Smooth muscle cell of the brain vasculature (primary cell): ENCODE measurements at regions not wholly inside any gene's neighbourhood (a gene's known extent, or its start where the extent isn't known, plus 50 kb on each side); places are given as distances from the start of the nearest gene placed in this dataset.

Source experiments
- DNase-seq: peaks from one replicate; pipeline ENCODE4 v3.0.0-alpha.2; 2012; ENCODE audit warnings: low read depth, low spot score

DNA sequence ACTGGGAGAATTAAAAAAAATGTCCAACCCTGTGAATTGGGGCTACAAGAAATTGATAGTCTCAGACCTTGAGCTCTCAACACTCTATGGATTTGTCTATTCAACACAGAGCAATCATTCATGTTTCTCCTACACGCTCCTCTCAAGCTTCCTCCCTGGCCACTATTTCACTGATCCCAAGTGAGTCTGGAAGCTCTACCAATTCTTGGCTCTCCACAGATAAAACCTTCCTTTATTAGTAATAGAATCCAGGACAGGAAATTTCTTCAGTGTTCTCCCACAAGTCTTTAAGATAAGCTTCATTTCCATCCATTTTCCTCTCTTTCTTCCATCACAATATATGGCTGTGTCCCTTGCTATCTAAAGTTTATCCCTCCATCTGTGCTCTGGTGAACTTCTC is 215.1 kb upstream of the PAPPA start:
- DNase-seq, result no peak

DNA sequence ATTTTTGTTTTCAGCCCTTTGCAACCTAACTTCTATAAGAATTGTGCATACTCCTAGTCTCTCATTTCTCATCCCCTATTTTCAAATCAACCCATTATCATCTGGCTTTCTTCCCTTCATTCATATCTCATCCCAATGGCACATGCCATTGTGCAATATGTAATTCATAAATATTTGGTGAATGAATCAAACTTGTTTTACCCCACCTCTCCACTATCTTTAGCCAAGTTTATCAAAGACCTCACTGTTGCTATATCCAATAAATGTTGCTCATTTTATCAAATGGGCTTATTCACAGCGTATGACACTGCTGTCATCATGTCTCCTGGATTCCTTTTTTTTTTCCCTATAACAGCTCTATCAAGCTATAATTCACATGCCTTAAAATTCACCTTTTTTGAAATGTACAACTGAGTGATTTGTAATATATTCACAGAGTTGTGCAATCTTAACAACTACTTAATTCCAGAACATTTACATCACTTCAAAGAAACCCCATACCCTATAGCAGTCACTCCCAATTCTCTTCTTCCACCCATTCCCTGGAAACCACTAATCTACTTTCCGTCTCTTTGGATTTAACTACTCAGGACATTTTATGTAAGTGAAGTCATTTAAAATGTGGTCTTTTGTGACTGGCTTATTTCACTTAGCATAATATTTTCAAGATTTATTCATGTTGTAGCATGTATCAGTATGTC is 214.4 kb upstream of the PAPPA start:
- no peak for DNase-seq

DNA sequence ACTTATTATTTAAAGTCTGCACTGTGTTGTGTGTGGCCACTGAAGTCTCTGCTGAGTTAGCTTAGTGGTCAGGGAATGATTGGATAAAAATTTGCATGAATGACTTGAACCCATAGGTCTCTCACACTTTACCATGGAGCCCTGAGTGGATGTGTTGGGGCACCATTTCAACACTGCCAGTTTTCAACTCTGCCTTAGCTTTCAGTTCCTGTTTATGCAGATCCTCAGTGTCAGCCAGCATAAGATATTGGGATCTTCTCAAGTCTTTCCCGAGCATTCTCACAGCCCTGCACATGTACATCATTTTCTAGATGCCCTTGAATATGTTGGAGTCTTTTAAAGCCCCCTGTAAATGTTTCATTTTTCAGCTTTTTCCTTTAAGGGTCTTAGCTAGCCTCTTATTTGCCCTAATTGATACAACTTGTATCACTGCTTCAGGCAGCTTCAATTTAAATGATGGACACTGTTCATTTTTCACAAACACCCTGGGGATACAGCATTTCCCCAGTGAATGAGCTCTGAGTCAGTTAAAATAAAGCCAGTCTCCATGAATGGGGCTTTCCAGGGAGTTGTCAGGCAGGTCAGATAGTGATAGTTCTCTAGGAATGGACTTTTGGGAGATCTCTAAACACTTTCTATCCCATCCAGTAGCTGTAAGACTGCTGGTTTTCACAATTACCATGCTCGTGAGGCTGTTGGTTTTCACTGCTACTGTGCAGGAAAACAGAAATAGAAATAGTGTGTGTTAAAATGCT is 211.9 kb upstream of the PAPPA start:
- no peak for DNase-seq

DNA sequence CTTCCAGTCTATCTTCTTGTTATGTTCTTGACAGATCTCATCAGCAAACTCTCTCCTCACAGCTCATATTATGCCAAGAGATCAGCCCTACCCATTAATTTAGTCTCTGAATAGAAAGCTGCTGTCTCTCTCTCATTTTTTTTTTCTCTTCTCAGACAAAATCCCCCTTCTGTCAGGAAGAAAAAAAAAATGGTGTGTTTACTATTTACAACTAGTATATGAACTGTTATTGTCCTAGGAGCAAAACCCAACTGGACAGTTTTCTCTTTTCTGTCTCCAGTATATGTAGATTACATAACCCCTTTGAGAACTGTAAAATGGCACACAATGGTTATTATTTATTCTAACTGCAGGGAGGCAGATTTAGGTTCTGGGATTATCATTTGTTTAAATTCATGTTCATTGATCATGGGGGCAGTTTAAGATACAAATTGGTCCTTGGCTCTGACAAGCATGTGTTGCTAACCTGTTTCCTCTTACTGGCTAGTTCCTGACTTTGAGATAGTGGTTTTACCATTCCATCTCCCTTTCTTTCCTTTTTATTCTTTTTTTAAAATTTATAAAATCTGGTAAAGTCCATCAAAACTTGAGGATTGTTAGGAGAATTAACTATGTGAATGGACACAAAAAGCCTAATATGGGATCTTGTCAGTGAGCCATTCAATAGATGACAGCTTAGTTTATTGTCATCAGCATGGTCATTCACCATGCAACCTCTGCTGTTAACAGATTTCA is 210.0 kb upstream of the PAPPA start:
- no peak for DNase-seq

DNA sequence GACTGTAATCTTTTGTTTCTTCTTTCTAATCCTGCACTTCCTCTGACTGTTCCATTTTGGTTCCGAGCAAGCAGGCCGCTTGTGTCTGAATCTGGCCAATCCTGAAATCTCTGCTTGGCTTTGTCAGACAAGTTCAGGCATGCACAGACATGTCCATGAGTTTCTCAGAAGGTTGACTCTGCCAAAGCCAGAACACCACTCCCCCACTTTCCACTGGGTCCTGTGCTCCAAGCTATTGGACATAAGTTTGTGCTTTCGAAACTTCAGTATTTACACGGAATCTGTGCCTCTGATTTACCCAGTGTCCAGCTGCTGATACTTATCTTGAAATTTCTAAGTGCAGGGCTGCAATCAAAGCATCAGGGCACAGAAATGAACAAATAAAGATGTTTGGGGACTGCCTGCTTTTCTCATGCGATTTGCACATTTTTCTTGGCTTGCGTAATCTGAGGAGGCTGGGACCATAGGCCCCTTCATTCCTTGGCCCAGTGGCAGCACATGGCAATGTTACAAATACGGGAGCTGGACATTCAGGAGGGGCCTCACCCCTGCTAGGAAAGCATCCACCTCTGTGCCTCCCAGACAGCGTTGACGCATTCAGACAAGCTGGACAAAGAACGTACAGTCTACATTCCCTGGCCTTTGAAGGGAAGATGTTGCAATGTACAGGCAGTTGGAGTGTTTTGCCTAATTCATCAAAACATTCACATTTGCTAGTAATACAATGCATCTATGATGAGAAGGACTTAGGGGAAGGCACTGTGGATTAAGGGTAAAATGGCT is 209.2 kb upstream of the PAPPA start:
- DNase-seq, result peak; percentile 90

DNA sequence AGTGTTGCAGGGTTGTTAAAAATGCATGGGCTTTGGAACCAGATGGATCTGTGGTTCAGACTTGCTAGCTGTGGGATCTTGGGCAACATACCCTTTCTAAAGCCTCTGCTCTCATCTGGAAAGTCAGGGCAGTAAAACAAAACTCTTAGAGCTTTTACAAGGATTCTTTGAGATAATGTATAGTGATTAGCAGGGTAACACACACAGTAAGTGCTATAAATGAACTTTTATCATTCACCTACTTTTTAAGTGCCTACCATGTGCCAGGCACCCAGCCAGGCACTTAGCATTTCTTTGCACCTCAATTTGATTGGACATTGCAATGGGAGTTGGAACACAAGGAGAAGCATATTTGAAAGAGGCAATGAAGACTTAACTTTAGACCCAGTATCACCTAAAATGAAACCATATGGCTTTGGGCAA is 208.6 kb upstream of the PAPPA start:
- no peak for DNase-seq

DNA sequence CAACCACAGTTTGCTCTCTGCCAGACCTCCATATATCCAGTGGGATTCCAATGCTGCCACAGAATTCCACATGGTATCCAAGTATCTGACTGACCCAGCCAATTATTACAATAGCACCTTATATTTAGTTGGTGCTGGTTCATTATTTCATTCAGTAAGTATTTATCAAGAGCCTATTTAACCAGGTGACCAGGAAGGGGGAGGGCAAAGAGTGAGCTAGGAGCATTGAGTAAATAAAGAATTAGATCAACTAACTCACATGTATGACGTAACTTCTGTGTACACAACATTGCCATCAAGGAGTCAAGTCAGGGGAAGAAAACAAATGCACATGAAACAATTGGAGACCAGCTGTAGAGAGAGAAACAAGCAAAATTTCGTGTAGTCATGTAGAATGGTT is 207.1 kb upstream of the PAPPA start:
- no peak for DNase-seq

DNA sequence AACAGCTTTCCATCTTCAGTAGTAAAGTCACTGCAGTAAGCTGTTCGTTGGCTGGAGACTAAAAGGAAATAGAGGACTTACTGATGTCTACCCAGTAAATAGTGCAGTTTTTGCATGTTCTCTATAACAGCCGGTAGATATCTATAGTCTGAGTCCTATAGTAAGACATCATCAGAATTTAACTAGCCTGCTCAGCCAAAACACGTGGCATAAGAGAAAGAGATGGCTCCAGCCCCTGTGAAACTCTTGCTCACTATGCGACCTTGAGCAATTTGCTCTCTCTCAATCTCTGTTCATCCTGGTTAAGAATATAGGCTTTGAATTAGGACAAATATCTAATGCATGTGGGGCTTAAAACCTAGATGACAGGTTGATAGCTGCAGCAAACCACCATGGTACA is 201.6 kb upstream of the PAPPA start:
- DNase-seq, result no peak

DNA sequence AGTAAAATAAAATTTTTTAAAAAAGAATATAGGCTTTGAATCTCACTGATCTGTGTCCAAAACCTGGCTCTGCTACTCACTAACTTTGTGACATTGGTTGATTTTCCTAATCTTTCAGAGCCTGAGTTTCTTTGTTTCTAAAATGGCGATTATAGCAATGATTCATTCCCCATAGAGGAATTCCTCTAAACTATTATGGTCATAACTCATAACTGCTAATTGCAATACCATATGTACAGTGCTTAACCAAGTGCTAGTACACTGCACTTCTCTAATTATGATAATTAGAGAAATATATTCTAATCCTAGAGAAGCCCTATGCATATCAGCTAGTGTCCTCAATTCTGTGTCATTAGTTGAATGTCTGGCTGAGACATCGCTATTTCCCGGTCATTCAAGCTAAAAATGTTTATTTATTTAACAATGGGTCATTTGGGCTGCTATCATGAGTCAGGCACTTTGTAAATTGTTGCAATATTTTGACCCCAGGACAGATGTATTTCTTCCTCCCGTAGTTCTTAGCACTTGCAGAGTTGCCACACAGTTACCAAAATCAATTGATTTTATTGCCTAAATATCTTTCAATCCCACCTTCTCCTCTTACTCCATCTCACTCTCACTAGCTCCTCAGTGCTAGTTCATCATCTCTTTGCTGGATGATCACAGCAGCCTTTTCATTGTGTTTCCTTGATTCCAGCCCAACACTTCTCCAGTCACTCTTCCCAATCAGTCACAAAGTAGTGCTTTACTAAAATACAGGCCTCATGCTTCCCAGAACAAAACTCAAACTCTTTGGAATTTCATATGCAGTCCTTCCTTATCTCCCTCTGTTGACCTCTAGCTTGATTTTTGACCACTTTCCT is 200.9 kb upstream of the PAPPA start:
- DNase-seq, result no peak

DNA sequence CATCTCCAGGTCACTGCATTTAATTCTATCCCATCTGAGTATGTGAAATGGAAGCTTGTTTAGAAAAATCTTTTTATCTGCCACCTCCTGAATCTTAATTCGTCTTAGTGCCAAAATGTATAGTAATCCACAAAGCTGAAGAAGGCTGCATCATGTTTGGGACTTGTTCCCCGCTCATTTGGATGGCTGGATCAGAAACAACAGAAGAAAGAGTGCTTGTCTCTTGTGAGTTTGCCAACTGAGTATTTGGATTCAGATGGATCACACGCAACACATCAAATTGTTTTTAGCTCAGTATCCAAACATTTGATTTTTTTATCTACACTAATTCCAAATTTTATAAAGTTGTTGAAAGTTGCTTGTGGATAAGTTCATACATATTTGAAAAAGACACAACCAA is 197.2 kb upstream of the PAPPA start:
- DNase-seq, result no peak

DNA sequence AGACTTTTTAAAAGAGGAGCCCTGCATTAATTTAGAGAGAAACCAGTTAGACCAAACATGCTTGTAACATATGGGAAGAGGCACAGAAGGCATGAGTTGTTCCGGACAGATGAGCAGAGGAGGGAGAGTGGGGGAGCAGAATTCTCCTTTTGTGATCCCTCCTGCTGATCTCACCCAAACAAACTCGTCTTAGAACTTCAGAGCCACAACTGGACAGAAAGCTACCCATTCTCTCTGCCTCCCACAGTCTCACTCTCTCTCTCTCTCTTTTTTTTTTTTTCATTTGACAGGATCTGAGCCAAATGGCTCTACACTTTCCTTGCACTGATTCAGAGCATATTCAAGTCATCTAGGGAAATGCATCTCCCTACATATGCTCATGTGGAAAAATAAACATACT is 196.0 kb upstream of the PAPPA start:
- no peak for DNase-seq

DNA sequence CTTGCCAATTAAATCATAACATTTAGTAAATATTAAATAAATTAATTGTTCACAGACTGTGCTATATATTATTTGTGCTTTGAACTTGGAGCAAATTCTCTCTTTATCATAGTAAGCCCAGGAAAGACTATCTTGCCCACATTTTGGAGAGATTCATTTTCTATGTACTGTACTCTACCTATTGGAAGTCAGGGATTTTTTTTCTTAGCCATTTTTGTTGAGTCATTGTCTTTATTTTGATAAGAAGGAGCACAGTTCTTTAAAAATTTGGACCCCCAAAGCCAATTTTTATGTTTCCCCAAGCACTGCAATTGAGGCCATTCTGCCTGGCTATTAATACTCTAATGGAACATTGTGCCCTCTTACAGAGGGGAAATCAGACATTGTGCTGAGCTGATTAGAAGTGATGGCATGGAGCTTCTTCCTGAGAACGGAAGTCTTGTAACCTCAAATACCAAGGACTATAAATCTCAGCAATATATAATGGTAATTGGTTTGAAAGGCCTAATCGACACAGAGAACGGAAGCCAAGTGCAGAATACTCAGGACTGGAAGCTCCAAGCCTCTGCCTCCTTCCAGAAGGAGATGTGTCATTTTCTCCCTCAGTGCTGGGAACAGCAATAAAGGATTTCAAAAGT is 188.8 kb upstream of the PAPPA start:
- no peak for DNase-seq

DNA sequence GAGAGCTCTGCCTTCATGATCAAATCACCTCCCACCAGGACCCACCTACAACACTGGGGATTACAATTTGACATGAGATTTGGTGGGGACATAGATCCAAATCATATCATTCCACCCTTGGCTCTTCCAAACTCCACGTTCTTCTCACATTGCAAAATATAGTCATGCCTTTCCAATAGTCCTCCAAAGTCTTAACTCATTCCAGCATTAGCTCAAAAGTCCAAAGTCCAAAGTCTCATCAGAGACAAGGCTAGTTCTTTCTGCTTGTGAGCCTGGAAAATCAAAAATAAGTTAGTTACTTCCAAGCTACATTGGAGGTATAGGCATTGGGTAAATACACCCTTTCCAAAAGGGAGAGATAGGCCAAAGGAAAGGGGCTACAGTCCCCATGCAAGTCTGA is 186.9 kb upstream of the PAPPA start:
- DNase-seq, result no peak

DNA sequence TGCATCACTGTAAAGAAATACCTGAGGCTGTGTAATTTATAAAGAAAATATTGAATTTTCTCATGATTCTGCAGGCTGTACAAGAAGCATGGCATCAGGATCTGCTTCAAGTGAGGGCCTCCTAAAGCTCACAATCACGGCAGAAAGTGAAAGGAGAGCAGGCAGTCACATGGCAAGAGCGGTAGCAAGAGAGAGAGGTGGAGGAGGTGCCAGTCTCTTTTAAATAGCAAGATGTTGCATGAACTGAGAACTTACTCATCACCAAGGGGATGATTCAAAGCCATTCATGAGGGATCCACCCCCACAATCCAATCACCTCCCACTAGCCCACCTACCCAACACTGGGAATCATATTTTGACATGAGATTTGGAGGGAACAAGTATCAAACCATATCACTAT is 184.5 kb upstream of the PAPPA start:
- DNase-seq, result no peak

DNA sequence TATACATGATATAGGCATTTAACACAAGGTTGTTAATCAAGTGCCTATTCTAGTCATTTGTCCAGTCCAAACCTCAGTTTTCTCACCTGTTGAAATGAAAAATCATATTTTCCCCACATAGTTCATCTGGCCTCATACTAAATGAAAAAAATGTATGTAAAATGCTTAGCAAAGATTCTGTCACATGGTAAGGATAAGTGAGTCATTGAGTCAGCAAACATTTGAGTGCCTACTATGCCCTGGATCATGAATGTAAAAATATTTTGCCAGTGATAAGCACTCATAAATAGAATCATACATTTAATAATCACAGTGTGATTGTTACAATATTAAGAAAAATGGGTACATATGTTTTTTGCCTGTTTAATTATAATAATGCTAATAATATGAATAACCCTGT is 181.2 kb upstream of the PAPPA start:
- no peak for DNase-seq

DNA sequence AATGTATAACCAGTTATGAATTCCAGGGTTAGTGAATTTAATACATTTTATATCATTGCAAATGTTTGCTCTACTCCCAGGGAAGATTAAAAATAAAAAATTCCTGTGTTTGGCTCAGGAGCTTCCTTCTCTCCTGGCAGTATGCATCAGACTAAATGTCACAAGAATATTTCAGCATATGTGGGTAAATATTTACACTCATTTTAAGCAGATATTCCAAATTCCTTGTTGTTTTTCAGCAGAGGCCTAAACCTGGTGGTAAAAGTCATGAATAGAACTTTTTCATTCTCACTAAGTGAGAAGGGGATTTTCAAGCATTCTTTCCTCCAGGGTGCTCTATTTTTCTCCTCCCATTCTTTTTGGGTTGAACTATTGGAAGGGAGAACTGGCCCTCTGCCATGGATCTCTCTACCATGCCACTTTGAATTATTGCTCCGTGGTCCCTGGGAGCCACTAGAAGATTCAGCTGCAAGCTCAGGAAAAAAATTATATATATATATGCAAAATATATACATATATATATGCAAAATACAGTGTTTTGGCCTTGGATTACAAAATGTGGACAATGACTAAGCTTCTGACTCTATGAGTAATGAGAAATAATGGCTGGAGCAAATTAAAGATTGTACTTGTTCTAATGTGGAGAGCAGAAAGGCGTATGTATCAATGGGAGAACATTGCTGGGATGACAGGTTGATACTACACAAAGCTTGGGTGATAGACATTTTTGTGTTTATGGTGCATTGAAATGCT is 180.6 kb upstream of the PAPPA start:
- DNase-seq, result no peak

DNA sequence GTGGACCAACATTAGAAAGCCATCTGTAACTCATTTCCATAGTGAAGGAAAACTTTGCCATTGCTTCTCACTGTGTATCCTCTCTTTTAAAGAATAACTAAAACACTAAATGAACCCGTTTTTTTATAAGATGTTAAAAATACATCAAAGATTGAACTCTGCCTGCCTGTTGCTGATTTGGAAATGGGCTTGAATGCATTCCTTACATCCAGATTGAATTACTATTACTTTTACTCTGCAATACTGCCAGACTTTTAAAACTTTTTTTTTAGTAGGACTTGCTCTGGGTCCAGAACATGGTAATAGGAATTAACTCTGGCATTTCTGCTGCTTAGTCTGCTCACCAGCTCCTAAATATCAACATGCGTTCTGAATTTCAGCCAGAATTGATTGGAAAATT is 176.8 kb upstream of the PAPPA start:
- DNase-seq, result no peak

DNA sequence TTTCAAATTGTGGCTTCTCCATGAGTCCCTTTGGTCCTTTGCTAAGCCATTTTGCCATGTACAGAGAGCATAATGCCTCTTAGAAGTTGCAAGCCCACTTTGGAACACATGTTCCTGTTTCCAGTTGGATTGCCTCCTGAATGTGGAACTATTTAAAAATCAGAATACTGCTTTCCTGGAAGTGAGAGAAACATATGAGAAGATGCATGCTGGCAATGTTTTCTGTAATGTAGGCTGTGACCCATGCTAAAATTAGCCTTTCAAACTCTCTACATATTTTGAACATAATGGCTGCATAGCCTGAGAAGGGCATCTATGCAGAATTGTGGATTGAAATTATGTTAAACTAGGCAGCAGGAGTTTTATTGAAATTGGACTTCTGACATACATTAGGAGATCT is 175.5 kb upstream of the PAPPA start:
- DNase-seq, result no peak

DNA sequence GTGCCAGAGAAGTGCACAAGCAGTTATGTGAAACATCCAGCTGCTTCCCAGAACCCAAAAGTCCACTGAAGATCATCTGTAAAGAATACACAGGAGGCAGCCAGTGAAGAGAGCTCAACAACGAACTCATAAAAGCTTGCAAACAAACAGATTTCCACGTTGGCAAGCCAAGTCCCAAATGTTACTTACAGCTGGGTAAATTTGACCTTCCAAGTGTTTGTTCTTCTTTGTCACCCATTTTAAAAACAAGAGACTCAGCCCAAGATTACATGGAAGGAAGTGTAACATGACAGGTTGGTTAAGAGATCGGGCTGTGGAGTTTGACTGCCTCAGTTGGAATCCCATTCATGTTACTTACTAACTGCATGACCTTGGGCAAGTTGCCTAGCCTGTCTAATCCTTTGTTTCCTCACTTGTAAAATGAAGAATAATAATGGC is 174.9 kb upstream of the PAPPA start:
- DNase-seq, result no peak

DNA sequence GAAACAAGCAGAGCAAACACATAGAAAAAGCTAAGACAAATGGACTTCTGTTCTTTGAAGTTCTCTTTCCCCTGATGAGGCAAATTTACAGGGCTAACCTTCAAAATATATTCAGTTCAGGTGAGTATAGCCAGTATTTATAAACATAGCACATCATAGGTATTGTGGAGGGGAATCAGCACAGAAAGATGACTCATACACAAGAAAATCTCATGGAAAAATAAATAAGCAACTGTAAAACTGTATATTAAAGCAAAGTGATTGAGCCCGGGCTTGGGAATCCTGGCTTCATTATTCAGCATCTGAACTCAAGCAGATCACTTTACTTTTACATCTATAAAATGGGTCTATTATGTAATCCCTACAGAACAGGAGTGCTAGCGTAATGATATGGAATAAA is 173.5 kb upstream of the PAPPA start:
- DNase-seq, result no peak
